Omental fat pad (tissue), 3 donors: ENCODE measurements at regions not wholly inside any gene's neighbourhood (a gene's known extent, or its start where the extent isn't known, plus 50 kb on each side); places are given as distances from the start of the nearest gene placed in this dataset.
A peak's percentile ranks its signal among the peaks of the same experiment; 100 is the strongest.

Source experiments
- ATAC-seq: fragments of 150-250 bp; one replicate; pipeline ENCODE4 v1.9.1; 2016; ENCODE audit warnings: mild to moderate bottlenecking, moderate library complexity; ENCODE audit not compliant: low FRiP score
- DNase-seq: peaks from one replicate; pipeline ENCODE4 v3.0.0-alpha.2; 2019; ENCODE audit warnings: low spot score
- TF ChIP-seq, protein P1 (sequence below), 3 donors: fragments of 450-650 bp; IDR thresholded peaks; one replicate each; pipeline ENCODE4 v1.5.1; 2016 to 2017; ENCODE audit warnings: antibody characterized with exemption in 3 of 3, mild to moderate bottlenecking in 3 of 3, moderate library complexity in 2 of 3

DNA sequence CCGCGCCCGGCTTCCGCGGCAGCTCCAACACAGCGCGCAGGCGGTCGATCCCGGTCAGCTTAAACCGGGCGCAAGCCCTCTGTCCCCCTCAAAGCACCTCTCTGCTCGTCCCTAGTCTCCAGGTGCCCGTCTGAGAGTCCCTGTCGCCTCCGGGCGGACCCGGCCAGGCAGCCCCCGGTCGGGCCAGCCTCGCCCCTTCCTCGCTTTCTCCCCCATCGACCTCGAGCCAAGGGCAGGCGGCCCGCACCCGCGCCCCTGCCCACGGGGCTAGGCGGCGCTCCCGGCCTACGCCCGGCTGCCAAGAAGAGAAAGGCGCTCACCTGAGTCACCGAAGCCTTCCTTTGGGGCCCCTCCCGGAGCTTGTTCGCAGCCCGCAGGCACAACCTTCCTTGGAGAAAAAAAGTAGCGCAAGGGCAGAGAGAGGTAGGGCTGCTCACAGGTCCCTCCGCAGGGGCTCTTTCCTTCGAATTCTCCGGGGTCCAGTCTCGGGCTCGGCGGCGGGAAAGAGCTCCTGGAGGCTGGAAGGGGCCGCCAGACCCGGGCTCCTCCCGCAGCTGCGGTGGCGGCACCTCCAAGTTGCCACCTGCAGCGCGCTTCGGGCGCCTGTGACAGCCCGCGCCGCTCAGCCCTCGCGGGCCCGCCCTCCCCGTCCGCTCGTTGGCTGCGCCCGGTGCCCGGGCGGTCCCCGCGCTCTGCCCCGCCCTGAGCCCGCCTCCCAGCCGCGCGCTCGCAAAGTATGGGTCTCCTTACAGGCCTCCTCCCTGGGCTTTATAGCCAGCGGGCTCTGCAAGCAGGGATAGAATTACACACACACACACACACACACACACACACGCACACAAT, 86.5 kb upstream of the EPB41L3 start:
- ATAC-seq (peak; percentile 89), DNase-seq (peak; percentile 40)
- TF ChIP-seq, protein P1, sequence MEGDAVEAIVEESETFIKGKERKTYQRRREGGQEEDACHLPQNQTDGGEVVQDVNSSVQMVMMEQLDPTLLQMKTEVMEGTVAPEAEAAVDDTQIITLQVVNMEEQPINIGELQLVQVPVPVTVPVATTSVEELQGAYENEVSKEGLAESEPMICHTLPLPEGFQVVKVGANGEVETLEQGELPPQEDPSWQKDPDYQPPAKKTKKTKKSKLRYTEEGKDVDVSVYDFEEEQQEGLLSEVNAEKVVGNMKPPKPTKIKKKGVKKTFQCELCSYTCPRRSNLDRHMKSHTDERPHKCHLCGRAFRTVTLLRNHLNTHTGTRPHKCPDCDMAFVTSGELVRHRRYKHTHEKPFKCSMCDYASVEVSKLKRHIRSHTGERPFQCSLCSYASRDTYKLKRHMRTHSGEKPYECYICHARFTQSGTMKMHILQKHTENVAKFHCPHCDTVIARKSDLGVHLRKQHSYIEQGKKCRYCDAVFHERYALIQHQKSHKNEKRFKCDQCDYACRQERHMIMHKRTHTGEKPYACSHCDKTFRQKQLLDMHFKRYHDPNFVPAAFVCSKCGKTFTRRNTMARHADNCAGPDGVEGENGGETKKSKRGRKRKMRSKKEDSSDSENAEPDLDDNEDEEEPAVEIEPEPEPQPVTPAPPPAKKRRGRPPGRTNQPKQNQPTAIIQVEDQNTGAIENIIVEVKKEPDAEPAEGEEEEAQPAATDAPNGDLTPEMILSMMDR (IDR thresholded peaks at IDR 0.05), result no peak

DNA sequence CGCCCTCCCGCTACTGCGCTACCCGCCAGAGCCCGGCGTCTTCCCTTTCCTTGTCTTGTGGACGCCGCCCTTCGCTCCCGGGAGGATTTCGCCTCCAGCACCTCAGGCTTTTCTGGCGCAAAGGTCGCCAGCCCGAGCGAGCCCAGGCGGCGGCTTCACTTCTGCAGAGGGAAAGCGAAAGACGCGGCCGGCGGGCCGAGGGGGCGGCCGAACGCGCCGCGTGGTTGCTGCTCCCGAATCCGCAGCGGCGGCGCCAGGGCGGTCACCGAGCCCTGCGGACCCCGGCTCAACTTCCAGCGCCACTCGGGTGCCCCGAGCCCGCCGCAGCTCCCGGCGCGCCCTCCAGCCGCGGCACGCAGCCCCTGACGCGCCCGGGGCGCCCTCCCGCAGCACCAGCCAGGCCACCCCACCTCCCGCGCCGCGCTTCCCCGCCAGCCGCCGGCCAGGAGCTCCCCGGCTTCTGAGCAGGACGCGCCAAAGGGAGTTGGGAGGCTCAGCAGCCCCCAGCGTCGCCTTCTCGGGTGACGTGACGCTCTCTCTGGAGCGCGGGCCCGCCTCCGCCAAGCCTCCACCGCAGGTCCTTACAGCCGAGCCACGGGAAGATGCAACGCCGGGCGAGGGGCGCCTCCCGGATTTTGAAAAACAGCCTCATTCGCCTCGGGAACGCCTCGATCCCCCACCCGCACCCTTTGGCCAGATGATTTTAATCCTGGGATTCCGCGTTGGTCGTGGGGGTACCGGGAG, 84.9 kb upstream of the EPB41L3 start:
- ATAC-seq (peak; percentile 19), DNase-seq (peak; percentile 32)
- TF ChIP-seq, protein P1 (IDR thresholded peaks at IDR 0.05), result no peak

DNA sequence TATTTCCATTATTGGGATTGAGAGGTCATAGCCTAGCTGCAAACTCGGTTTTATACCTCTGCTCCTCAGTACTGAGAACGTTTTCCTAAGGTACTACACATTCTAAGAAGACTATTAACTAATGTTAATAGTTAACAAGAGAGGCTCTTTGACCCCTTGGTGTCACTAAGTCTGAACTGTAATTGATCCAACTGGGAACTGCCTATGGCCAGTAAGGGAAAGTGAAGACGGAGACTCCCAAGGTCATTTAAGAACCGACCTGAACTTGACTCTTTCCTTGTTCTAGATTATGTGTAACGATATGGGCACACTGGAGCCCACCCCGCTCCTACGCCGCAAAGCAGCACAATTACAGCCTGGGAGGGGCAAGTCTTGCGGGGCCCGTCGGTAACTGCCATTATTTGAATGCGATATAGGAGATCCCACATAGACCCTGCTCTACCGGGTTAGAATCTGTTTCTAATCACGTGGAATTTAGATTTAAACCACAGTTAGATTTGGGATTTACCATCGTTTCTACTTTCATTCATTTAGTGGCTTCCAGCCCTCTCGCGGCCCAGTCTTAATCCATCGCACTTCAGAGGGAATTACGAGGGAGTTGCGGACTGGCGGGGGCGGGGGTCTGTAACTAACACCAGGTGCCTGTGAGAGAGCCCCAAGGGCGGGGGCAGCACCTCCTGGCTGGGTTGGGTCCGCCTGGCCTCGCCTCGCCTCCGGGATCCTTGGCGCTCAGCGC, 84.1 kb upstream of the EPB41L3 start:
- peak; percentile 11 for ATAC-seq
- TF ChIP-seq, protein P1 (IDR thresholded peaks at IDR 0.05), result no peak
- no peak for DNase-seq

DNA sequence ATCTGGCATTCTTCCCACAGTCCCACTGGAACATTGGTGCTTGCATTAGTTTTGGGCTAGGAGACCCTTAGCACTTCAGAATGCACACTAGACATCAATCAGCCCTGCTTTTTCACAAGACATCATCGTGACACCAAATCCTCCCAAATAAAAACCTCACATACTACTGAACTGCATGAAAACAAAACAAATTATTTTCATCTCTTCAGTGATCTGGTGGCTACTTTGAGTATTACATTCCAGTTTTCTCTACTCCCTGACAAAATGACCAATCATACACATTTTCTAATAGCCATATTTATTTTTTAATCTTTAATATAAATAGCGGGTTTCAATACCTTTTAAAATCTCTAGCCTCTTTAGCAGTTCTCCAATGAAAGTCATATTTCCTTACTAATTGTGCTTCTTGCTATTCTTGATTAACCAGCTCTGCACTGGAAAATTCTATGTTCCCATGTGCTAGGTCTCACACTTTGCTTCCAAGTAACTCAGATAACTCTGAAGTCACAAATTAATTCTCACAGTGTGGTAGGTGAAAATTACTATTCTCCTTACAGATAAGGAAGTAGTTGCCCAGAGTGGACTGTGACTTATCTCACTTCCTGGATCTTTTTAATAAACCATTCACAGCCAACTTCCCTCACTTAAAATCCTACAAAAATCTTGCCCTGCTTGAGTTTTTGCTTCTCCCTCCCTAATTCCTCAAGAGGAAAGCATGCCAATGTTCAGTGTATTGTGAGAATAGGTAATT, 82.5 kb upstream of the EPB41L3 start:
- ATAC-seq (no peak), DNase-seq (no peak)
- TF ChIP-seq, protein P1 (IDR thresholded peaks at IDR 0.05), result no peak

DNA sequence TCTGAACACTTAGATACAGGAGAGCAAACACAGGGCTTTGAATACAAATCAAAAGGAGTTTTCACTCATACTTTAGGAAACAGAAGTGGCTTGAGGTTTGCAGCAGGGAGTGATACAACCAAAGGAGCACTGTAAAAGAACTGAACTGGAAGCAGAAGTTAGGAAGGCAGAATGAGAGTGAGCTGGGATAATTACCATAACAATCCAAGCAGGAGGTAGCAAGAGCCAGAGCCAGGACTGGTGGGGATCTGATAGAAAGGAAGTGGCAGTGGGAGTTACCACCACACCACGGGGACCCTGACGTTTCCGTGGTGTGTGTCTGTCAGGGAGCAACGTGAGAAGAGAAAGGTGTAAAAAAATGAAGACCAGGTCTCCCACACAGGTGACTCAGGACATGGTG, 81.3 kb upstream of the EPB41L3 start:
- TF ChIP-seq, protein P1 (IDR thresholded peaks at IDR 0.05), result no peak
- ATAC-seq (no peak), DNase-seq (no peak)

DNA sequence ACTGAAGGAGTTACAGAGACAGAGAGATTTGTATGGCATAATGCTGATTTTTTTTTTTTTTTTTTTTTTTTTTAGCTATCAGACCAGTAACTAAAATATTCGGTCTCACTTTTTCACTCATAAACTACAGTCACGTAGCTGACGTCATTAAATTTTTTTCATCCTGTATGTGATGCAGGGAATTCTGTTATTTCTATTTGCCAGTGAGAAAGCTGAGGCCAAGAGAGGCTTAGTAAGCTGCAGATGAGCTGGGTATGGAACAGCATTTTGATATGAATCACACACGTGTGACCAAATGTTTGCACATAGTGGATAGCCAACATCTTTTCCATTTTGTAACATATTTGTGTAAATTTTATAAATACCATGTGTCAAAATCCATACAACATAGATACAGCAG, 79.1 kb upstream of the EPB41L3 start:
- ATAC-seq, result no peak
- DNase-seq, result no peak
- TF ChIP-seq, protein P1 (IDR thresholded peaks at IDR 0.05), result no peak
